Prostate gland (tissue), 2 donors: ENCODE measurements at regions not wholly inside any gene's neighbourhood (a gene's known extent, or its start where the extent isn't known, plus 50 kb on each side); places are given as distances from the start of the nearest gene placed in this dataset.

Experiments used
- CTCF ChIP-seq, 4 experiments: fragments of 200-600 bp in 2 of 4; fragments of 450-650 bp in 2 of 4; sonication (generic) in 2 of 4; IDR thresholded peaks; 1 replicate in 3 of 4; 2 replicates in 1 of 4; pipeline ENCODE4 v1.5.1; 2016 to 2019; ENCODE audit warnings: antibody characterized with exemption in 4 of 4, mild to moderate bottlenecking in 2 of 4, moderate library complexity in 2 of 4
- POLR2A ChIP-seq: fragments of 450-650 bp; IDR thresholded peaks from one replicate; pipeline ENCODE4 v1.6.1; 2016; ENCODE audit warnings: antibody characterized with exemption, mild to moderate bottlenecking

DNA sequence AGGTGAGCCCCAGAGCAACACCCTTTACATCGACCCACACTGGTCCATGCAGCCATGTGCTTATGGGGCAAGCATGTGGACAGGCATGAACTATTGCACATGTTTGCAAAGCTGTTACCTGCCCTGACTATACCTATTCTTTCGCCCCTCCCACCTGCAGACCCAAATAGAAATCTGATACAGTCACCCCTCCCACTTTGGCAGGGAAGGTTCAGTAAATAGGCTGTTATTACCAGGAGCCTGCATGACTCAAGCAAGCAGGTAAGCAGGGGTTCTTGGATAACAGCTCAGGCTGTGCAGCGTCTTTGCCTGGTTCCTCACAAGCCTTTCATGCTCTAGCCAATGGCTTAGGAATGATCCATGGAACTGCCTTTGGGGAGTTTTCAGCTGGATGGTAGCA is 122.7 kb upstream of the DIPK2B start:
- TF ChIP-seq CTCF (IDR thresholded peaks at IDR 0.05) (no peak), POLR2A (no peak)
